CD4-positive, alpha-beta T cell (primary cell): ENCODE measurements at regions not wholly inside any gene's neighbourhood (a gene's known extent, or its start where the extent isn't known, plus 50 kb on each side); places are given as distances from the start of the nearest gene placed in this dataset.

ENCODE experiments used
- ATAC-seq: fragments of 200-7000 bp; cut with Tn5 transposase; one replicate; pipeline ENCODE4 v1.10.0; 2022; ENCODE audit warnings: mild to moderate bottlenecking; ENCODE audit not compliant: poor library complexity
- CTCF ChIA-PET: fragments of 350-600 bp; sonication (Branson Sonifier 250); formaldehyde crosslinking; loops from one replicate; lab custom pipeline; 2021; ENCODE audit warnings: antibody characterized with exemption, inconsistent platforms; lab: Charles Lee
- POLR2A ChIA-PET: fragments of 350-600 bp; sonication (Branson Sonifier 250); formaldehyde crosslinking; loops from one replicate; lab custom pipeline; 2021; ENCODE audit warnings: antibody characterized with exemption, inconsistent platforms; lab: Charles Lee
- DNase-seq, 14 experiments: peaks; one replicate each; pipeline ENCODE4 v3.0.0-alpha.2; 2013 to 2020; ENCODE audit warnings: mixed read lengths in 2 of 14
- H3K27ac ChIP-seq, 2 donors: one replicate each; pipeline versions ENCODE4 v1.5.1 to v1.7.0; 2013; ENCODE audit warnings: low read length in 2 of 2, low read depth in 1 of 2, mild to moderate bottlenecking in 1 of 2
- H3K27me3 ChIP-seq, 2 experiments: 1 replicate in 1 of 2; 2 replicates in 1 of 2; pipeline versions ENCODE4 v1.6.1 to v1.7.0; 2013; ENCODE audit warnings: low read length in 2 of 2, control low read depth in 1 of 2, mild to moderate bottlenecking in 1 of 2, moderate library complexity in 1 of 2; ENCODE audit not compliant: insufficient read depth in 2 of 2, control insufficient read depth in 1 of 2
- H3K36me3 ChIP-seq: one replicate; pipeline ENCODE4 v1.6.1; 2013; ENCODE audit warnings: low read length, control low read depth; ENCODE audit not compliant: insufficient read depth
- H3K4me1 ChIP-seq: one replicate; pipeline ENCODE4 v1.6.1; 2013; ENCODE audit warnings: low read length, control low read depth; ENCODE audit not compliant: insufficient read depth
- H3K4me3 ChIP-seq: one replicate; pipeline ENCODE4 v1.5.1; 2013; ENCODE audit warnings: mild to moderate bottlenecking, low read length, moderate library complexity
- H3K9me3 ChIP-seq, 2 experiments: 1 replicate in 1 of 2; 2 replicates in 1 of 2; pipeline versions ENCODE4 v1.6.1 to v1.7.0; 2013; ENCODE audit warnings: low read length in 2 of 2, mild to moderate bottlenecking in 2 of 2, control low read depth in 1 of 2, moderate library complexity in 1 of 2; ENCODE audit not compliant: control insufficient read depth in 1 of 2, insufficient read depth in 1 of 2
- H3K27ac Mint-ChIP-seq: one replicate; pipeline ENCODE4 v1.8.0; 2020; ENCODE audit warnings: mixed read lengths
- H3K27me3 Mint-ChIP-seq: one replicate; pipeline ENCODE4 v1.8.0; 2021; ENCODE audit warnings: mixed read lengths
- H3K36me3 Mint-ChIP-seq: one replicate; pipeline ENCODE4 v1.8.0; 2021; ENCODE audit warnings: low read depth, mixed read lengths
- H3K4me1 Mint-ChIP-seq: one replicate; pipeline ENCODE4 v1.8.0; 2021; ENCODE audit warnings: low read depth, mixed read lengths
- H3K4me3 Mint-ChIP-seq: one replicate; pipeline ENCODE4 v1.8.0; 2020; ENCODE audit warnings: mild to moderate bottlenecking, mixed read lengths
- H3K9me3 Mint-ChIP-seq: one replicate; pipeline ENCODE4 v1.8.0; 2020; ENCODE audit warnings: mixed read lengths
- intact Hi-C, 2 experiments: fragments of 100-400 bp; cut with DNase I in 1 of 2; cut with micrococcal nuclease in 1 of 2; formaldehyde crosslinking; loops; one replicate each; pipeline versions ENCODE4 v1.15.1 to v1.9.0; 2023 to 2025; cut with DNase I, micrococcal nuclease
- TF ChIP-seq, protein P1 (sequence below): fragments of 200-600 bp; IDR thresholded peaks from one replicate; pipeline ENCODE4 v1.8.0; 2022; ENCODE audit warnings: antibody characterized with exemption, mild to moderate bottlenecking

DNA sequence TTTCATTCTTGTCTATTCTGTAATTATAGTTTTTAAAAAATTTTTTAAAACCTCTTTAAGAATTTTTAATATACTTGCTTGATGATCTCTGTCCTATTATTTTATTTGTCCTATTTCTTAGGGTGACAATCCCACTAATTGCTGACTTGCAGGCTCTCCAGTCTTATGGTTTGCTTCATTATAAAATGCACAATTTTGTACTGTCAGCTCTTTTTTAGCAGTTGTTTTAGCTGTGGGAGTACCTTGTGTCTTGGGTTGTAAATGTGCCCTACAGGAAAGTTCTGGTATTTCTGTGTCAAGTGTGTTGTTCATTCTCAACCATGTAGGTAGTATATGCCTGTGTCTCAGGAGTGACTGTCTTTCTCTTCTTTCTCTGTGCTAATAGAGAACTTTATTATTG, 118.2 kb upstream of the IL15 start:
- Mint-ChIP-seq H3K27me3 (peaks cover 9% of the 10 kb centered on the region), H3K27ac (no peak overlapping the region), H3K9me3 (no peaks in the 10 kb centered on the region), H3K36me3 (no peaks in the 10 kb centered on the region), H3K4me1 (no peaks in the 10 kb centered on the region), H3K4me3 (no peak overlapping the region)
- POLR2A ChIA-PET = no interaction called here
- Histone ChIP-seq H3K4me1 (no peaks in the 10 kb centered on the region), H3K27me3 (no peaks in the 10 kb centered on the region), H3K36me3 (no peaks in the 10 kb centered on the region), H3K9me3 (no peaks in the 10 kb centered on the region), H3K27ac (no peak overlapping the region), H3K4me3 (no peak overlapping the region)
- intact Hi-C loops = no loop called here
- CTCF ChIA-PET = no interaction called here
- DNase-seq (no peak), ATAC-seq (no peak)
- TF ChIP-seq, protein P1, sequence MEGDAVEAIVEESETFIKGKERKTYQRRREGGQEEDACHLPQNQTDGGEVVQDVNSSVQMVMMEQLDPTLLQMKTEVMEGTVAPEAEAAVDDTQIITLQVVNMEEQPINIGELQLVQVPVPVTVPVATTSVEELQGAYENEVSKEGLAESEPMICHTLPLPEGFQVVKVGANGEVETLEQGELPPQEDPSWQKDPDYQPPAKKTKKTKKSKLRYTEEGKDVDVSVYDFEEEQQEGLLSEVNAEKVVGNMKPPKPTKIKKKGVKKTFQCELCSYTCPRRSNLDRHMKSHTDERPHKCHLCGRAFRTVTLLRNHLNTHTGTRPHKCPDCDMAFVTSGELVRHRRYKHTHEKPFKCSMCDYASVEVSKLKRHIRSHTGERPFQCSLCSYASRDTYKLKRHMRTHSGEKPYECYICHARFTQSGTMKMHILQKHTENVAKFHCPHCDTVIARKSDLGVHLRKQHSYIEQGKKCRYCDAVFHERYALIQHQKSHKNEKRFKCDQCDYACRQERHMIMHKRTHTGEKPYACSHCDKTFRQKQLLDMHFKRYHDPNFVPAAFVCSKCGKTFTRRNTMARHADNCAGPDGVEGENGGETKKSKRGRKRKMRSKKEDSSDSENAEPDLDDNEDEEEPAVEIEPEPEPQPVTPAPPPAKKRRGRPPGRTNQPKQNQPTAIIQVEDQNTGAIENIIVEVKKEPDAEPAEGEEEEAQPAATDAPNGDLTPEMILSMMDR = no peak

- ChIA-PET CTCF (no interaction called here), POLR2A (interaction anchor here (0.7 kb wide), 1 partner anchor 26 kb away, joined by 3 read pairs; no protein-coding TSS in a partner anchor)
- TF ChIP-seq, protein P1 = no peak
- no peak overlapping the region for H3K4me3 Mint-ChIP-seq
- ATAC-seq (no peak), DNase-seq (no peak)
- no peak overlapping the region for H3K27ac ChIP-seq
- H3K36me3 Mint-ChIP-seq = no peaks in the 10 kb centered on the region
- H3K36me3 ChIP-seq = no peaks in the 10 kb centered on the region
- peaks cover 10% of the 10 kb centered on the region for H3K27me3 Mint-ChIP-seq
- no peak overlapping the region for H3K4me3 ChIP-seq
- intact Hi-C loops = no loop called here
- H3K9me3 Mint-ChIP-seq = peaks cover 4% of the 10 kb centered on the region
- no peaks in the 10 kb centered on the region for H3K4me1 Mint-ChIP-seq
- H3K4me1 ChIP-seq = no peaks in the 10 kb centered on the region
- no peak overlapping the region for H3K27ac Mint-ChIP-seq
- no peaks in the 10 kb centered on the region for H3K27me3 ChIP-seq
- H3K9me3 ChIP-seq = peaks cover 0 to 6% of the 10 kb centered on the region in 2 experiments
Measured at GRCh38 chr4:141524116-141524515, 112.3 kb upstream of the IL15 start.

- no peaks in the 10 kb centered on the region for H3K36me3 Mint-ChIP-seq
- H3K4me3 Mint-ChIP-seq = no peak overlapping the region
- H3K36me3 ChIP-seq = no peaks in the 10 kb centered on the region
- intact Hi-C loops = no loop called here
- no peaks in the 10 kb centered on the region for H3K4me1 Mint-ChIP-seq
- no peaks in the 10 kb centered on the region for H3K4me1 ChIP-seq
- no peak for DNase-seq
- H3K27ac Mint-ChIP-seq = no peak overlapping the region
- no peak overlapping the region for H3K27ac ChIP-seq
- POLR2A ChIA-PET = no interaction called here
- H3K4me3 ChIP-seq = no peak overlapping the region
- H3K27me3 ChIP-seq = no peaks in the 10 kb centered on the region
- CTCF ChIA-PET = no interaction called here
- peaks cover 4% of the 10 kb centered on the region for H3K9me3 Mint-ChIP-seq
- peaks cover 0 to 6% of the 10 kb centered on the region in 2 experiments for H3K9me3 ChIP-seq
- TF ChIP-seq, protein P1 = no peak
- ATAC-seq = no peak
- peaks cover 10% of the 10 kb centered on the region for H3K27me3 Mint-ChIP-seq
Measured at GRCh38 chr4:141524841-141525240, 111.5 kb upstream of the IL15 start.
